OCI-LY7 (cell line): ENCODE measurements at regions not wholly inside any gene's neighbourhood (a gene's known extent, or its start where the extent isn't known, plus 50 kb on each side); places are given as distances from the start of the nearest gene placed in this dataset.

Experiments used
- EZH2phosphoT487 ChIP-seq: fragments of 200-600 bp; sonication (generic); IDR thresholded peaks from 2 replicates; pipeline ENCODE4 v1.6.1; 2018; ENCODE audit warnings: low read depth, borderline replicate concordance, mild to moderate bottlenecking, mixed run types, antibody characterized with exemption, low read length, moderate library complexity, mixed read lengths
- TF ChIP-seq, protein P1 (sequence below): fragments of 200-600 bp; sonication (generic); conservative IDR thresholded peaks from 2 replicates; pipeline ENCODE4 v1.5.1; 2014; ENCODE audit warnings: mild to moderate bottlenecking, antibody characterized with exemption, low read length, moderate library complexity, mixed read lengths

DNA sequence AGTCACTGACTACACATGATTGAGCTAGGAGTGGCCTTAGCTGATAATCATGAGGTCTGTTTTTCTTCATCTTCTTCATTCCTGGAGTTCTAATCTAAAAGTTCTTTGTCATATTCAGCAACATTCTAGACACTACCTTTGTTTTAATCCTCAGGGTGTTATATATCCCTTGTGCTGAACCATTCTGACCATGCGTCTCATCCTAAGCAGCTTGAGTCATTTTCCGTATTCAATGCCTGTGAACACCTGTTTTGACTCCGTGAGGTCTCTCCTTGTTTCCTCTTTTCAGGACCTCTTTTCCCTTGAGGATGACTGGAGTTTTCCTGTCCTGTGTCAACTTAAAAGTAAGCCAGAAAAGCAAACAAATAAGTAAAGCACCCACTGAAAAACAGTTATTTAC lies 597.9 kb downstream of the GBA3 start:
- no peak for TF ChIP-seq EZH2phosphoT487
- TF ChIP-seq, protein P1, sequence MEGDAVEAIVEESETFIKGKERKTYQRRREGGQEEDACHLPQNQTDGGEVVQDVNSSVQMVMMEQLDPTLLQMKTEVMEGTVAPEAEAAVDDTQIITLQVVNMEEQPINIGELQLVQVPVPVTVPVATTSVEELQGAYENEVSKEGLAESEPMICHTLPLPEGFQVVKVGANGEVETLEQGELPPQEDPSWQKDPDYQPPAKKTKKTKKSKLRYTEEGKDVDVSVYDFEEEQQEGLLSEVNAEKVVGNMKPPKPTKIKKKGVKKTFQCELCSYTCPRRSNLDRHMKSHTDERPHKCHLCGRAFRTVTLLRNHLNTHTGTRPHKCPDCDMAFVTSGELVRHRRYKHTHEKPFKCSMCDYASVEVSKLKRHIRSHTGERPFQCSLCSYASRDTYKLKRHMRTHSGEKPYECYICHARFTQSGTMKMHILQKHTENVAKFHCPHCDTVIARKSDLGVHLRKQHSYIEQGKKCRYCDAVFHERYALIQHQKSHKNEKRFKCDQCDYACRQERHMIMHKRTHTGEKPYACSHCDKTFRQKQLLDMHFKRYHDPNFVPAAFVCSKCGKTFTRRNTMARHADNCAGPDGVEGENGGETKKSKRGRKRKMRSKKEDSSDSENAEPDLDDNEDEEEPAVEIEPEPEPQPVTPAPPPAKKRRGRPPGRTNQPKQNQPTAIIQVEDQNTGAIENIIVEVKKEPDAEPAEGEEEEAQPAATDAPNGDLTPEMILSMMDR, result no peak
